HAP-1 (cell line): ENCODE measurements at regions not wholly inside any gene's neighbourhood (a gene's known extent, or its start where the extent isn't known, plus 50 kb on each side); places are given as distances from the start of the nearest gene placed in this dataset.

ENCODE experiments used
- DNase-seq, 2 experiments: peaks; one replicate each; pipeline ENCODE4 v3.0.0-alpha.2; 2016 to 2020; ENCODE audit warnings: low spot score in 2 of 2
- H3K27me3 ChIP-seq: fragments of 250-450 bp; sonication (Bioruptor Pico); 2 replicates; pipeline ENCODE4 v1.5.1; 2020; ENCODE audit warnings: low read depth, mild to moderate bottlenecking, moderate library complexity
- H3K36me3 ChIP-seq: fragments of 250-450 bp; sonication (Bioruptor Pico); replicated peaks from 2 replicates; pipeline ENCODE4 v1.5.1; 2020; ENCODE audit warnings: mild to moderate bottlenecking
- H3K4me1 ChIP-seq: fragments of 250-450 bp; sonication (Bioruptor Pico); 2 replicates; pipeline ENCODE4 v1.5.1; 2020; ENCODE audit warnings: mild to moderate bottlenecking
- H3K4me3 ChIP-seq: fragments of 250-450 bp; sonication (Bioruptor Pico); 2 replicates; pipeline ENCODE4 v1.5.1; 2020; ENCODE audit warnings: mild to moderate bottlenecking, moderate library complexity
- H3K9me3 ChIP-seq: fragments of 250-450 bp; sonication (Bioruptor Pico); 2 replicates; pipeline ENCODE4 v1.5.1; 2020; ENCODE audit warnings: mild to moderate bottlenecking, moderate library complexity
- in situ Hi-C: fragments of 300-500 bp; cut with MboI; formaldehyde crosslinking; loops from 3 replicates; pipeline ENCODE4 v1.14.3; 2020; ENCODE audit warnings: low sequenced_read_pairs, inconsistent platforms, mixed read lengths

DNA sequence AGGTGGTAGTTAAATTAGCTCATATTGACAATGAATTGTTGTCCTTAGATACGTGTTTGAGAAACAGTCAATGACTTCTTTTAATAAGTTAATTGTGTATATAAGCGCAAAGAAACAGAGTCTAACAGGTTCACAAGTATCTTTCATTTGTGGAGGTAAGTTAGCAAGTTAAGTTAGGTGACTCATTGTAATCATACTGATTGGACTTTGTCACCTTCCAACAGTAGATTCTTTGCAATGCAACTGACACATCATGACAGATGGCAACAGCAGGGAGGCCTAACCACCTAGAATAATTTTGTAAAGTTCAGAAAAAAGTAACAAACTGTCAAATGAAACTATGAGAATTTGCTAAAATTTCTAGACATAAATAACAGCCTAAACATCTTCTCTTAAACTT is 207.6 kb upstream of the PITX2 start:
- Histone ChIP-seq H3K36me3 (no peaks in the 10 kb centered on the region), H3K9me3 (peaks cover 3% of the 10 kb centered on the region; the same call in 1 of the 2 replicates), H3K27me3 (no peaks in the 10 kb centered on the region), H3K4me3 (no peak overlapping the region), H3K4me1 (peaks cover 3% of the 10 kb centered on the region; the same call in 1 of the 2 replicates)
- in situ Hi-C loops: no loop called here
- DNase-seq: no peak

DNA sequence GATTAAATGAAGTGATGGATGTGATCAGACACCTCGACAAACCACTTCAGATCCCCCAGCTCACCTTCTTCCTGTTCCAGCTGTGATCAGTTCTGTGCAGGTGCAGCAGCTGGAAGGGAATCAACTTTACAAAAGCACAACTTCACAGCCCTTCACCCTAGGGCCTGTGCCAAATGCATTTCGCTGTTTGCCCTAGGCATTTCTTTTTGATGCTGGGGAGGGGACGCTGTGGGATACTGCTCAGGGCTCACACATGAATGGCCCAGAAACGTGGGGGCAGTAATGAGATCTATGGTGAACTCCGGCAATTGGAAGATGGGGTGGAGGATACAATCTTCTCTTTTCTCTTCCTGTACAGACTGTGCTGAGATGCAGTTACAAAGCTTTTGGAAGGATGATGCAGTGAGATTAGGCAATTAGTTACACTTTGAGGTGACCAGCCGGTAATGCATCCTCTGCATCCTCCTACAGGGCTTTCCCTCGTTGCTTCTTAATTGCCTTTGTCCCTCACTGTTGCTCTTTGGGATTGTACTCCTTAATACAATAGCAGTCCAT is 215.1 kb upstream of the PITX2 start:
- in situ Hi-C loops: no loop called here

DNA sequence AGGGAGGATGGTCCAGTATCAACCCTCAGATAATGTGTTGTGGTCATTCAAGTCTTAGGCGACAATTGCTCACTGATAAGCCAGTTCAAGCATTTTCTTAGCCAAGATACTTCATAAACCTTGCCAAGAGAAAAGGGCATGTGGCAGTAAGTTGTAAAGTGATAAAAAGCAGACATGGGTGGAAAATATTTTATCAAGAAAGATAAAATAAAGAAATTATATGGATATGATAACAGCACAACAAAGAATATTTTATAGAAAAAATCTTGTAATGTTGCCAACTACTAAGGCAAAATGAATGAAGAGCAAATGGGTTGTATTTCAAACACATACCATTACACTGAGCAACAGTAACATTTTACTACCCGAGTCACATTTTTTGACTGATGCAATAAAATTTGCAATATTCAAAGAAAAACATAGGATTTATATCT is 217.4 kb upstream of the PITX2 start:
- in situ Hi-C loops: no loop called here
- Histone ChIP-seq H3K4me3 (no peak overlapping the region), H3K4me1 (no peaks in the 10 kb centered on the region), H3K9me3 (no peaks in the 10 kb centered on the region), H3K27me3 (no peaks in the 10 kb centered on the region), H3K36me3 (no peaks in the 10 kb centered on the region)
- DNase-seq: no peak

More for the DNA sequence above, 215.1 kb upstream of the PITX2 start:
- H3K27me3 ChIP-seq: no peaks in the 10 kb centered on the region
- H3K9me3 ChIP-seq: no peaks in the 10 kb centered on the region
- no peaks in the 10 kb centered on the region for H3K4me1 ChIP-seq
- no peak for DNase-seq
- H3K4me3 ChIP-seq: no peak overlapping the region
- no peaks in the 10 kb centered on the region for H3K36me3 ChIP-seq

- no peaks in the 10 kb centered on the region for H3K27me3 ChIP-seq
- H3K36me3 ChIP-seq: no peaks in the 10 kb centered on the region
- no peaks in the 10 kb centered on the region for H3K9me3 ChIP-seq
- no peaks in the 10 kb centered on the region for H3K4me1 ChIP-seq
- no peak for DNase-seq
- in situ Hi-C loops: no loop called here
- no peak overlapping the region for H3K4me3 ChIP-seq
Observed at GRCh38 chr4:110848787-110849186, 225.9 kb upstream of the PITX2 start.

GRCh38 chr4:110849461-110849860 is 226.6 kb upstream of the PITX2 start:
- in situ Hi-C loops: no loop called here
- Histone ChIP-seq H3K4me3 (no peak overlapping the region), H3K27me3 (no peaks in the 10 kb centered on the region), H3K4me1 (no peaks in the 10 kb centered on the region), H3K9me3 (no peaks in the 10 kb centered on the region), H3K36me3 (no peaks in the 10 kb centered on the region)
- no peak for DNase-seq

- no peak for DNase-seq
- Histone ChIP-seq H3K4me1 (no peaks in the 10 kb centered on the region), H3K9me3 (no peaks in the 10 kb centered on the region), H3K27me3 (no peaks in the 10 kb centered on the region), H3K36me3 (no peaks in the 10 kb centered on the region), H3K4me3 (no peak overlapping the region)
- in situ Hi-C loops: no loop called here
Observed at GRCh38 chr4:110850461-110851442, 227.9 kb upstream of the PITX2 start.

DNA sequence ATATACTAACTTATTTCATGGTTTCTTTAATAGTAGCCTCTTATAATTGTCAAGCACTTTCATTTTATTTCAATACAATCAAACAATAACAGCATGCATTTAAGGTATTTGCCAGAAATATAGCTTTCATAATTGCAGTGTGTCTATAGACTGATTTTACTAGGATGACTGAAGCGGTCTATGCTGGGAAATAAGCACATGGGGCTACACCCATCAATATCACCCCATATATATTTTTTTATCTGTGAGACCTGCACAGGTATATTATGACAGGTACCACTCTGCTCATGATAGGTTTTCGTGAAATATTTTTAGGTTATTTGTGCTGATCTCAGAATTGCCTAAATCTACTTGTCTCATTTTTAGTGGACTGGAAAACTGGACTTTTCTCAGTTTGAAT is 229.1 kb upstream of the PITX2 start:
- no peaks in the 10 kb centered on the region for H3K36me3 ChIP-seq
- no peak for DNase-seq
- H3K4me3 ChIP-seq: no peak overlapping the region
- in situ Hi-C loops: no loop called here
- no peaks in the 10 kb centered on the region for H3K9me3 ChIP-seq
- no peaks in the 10 kb centered on the region for H3K4me1 ChIP-seq
- H3K27me3 ChIP-seq: no peaks in the 10 kb centered on the region

GRCh38 chr4:110852793-110853192 is 229.9 kb upstream of the PITX2 start:
- H3K4me3 ChIP-seq: no peak overlapping the region
- in situ Hi-C loops: no loop called here
- no peaks in the 10 kb centered on the region for H3K27me3 ChIP-seq
- DNase-seq: no peak
- no peaks in the 10 kb centered on the region for H3K36me3 ChIP-seq
- H3K9me3 ChIP-seq: no peaks in the 10 kb centered on the region
- H3K4me1 ChIP-seq: no peaks in the 10 kb centered on the region

DNA sequence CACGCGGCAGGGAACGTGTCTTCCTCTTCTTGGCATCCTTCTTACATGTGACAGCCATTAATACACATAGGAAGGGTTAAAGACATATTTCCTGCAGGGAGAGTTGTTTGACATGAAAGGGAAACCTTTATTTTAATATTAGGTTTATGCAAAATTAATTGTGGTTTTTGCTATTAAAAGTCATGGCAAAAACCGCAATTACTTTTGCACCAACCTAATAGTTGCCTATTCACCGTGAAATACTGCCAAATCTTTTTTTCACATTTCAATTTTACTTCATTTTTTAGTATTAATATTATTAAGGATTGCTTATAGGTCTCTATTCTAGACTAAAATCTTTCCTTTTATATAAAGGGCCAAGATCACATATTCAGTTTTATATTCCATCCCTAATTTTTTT is 230.4 kb upstream of the PITX2 start:
- in situ Hi-C loops: no loop called here

GRCh38 chr4:110854021-110854678 is 231.3 kb upstream of the PITX2 start:
- DNase-seq: no peak
- in situ Hi-C loops: no loop called here

More for the DNA sequence above, 230.4 kb upstream of the PITX2 start:
- H3K9me3 ChIP-seq: no peaks in the 10 kb centered on the region
- no peak for DNase-seq
- H3K27me3 ChIP-seq: no peaks in the 10 kb centered on the region
- no peak overlapping the region for H3K4me3 ChIP-seq
- no peaks in the 10 kb centered on the region for H3K4me1 ChIP-seq
- H3K36me3 ChIP-seq: no peaks in the 10 kb centered on the region

DNA sequence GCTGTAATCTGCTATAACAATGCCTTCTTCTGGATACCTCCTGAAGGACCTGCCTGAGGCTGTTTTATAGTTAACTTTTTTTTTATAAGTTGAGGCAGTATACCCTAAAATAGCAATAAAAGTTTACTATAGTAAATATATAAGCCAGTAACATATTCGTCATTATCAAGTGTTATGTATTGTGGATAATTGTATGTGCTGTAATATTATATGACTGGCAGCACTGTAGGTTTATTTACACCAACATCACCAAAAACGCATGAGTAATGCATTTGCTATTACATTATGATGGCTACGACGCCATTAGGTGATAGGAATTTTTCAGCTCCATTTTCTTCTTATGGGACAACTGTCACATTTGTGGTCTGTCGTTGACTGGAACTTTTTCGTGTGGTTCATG is 237.2 kb upstream of the PITX2 start:
- in situ Hi-C loops: no loop called here
- no peaks in the 10 kb centered on the region for H3K4me1 ChIP-seq
- no peaks in the 10 kb centered on the region for H3K27me3 ChIP-seq
- H3K4me3 ChIP-seq: no peak overlapping the region
- H3K36me3 ChIP-seq: no peaks in the 10 kb centered on the region
- no peak for DNase-seq
- H3K9me3 ChIP-seq: no peaks in the 10 kb centered on the region

More at GRCh38 chr4:110854021-110854678, 231.3 kb upstream of the PITX2 start:
- Histone ChIP-seq H3K9me3 (no peaks in the 10 kb centered on the region), H3K27me3 (no peaks in the 10 kb centered on the region), H3K4me3 (no peak overlapping the region), H3K4me1 (no peaks in the 10 kb centered on the region), H3K36me3 (no peaks in the 10 kb centered on the region)

GRCh38 chr4:110860901-110861300 is 238.0 kb upstream of the PITX2 start:
- Histone ChIP-seq H3K27me3 (no peaks in the 10 kb centered on the region), H3K4me1 (no peaks in the 10 kb centered on the region), H3K36me3 (no peaks in the 10 kb centered on the region), H3K4me3 (no peak overlapping the region), H3K9me3 (no peaks in the 10 kb centered on the region)
- in situ Hi-C loops: no loop called here
- DNase-seq: no peak

DNA sequence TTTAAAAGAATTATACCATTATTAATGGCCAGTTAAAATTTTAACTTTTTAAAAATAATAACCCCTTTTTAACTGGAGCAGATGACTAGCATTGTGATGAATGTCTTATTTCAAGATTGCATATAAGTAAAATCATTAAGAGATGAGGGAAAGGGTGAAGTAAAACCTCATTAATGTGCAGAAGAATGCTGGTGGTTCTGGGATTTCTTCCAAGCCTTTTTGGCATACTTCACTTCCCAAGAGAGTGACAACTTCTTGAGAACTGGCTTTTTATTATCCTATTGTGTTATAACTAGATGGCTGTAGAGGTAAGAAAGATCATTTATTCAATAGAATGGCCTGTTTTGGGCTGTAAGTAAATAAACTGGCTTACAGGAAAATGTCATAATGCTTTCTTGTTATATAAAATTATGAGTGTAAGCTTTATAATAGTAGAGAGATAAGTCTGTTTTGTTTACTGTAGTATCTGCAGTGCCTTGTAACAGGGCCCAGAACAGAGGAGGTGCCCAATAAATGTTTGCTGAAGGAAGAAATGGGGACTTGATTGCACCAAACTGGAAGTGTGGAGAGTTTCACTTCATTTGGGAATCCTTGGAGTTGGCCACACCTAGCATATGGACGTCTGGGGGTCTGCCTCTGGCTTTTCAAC is 242.9 kb upstream of the PITX2 start:
- Histone ChIP-seq H3K36me3 (no peaks in the 10 kb centered on the region), H3K27me3 (no peaks in the 10 kb centered on the region), H3K4me3 (no peak overlapping the region), H3K9me3 (no peaks in the 10 kb centered on the region), H3K4me1 (no peaks in the 10 kb centered on the region)
- DNase-seq: no peak
- in situ Hi-C loops: no loop called here
